GM23248 (cell line): ENCODE measurements at regions not wholly inside any gene's neighbourhood (a gene's known extent, or its start where the extent isn't known, plus 50 kb on each side); places are given as distances from the start of the nearest gene placed in this dataset.

Source experiments
- DNase-seq: peaks from one replicate; pipeline ENCODE4 v3.0.0-alpha.2; 2015
- H2AFZ ChIP-seq: fragments of 200-600 bp; sonication (generic); 2 replicates; pipeline ENCODE4 v1.6.1; 2016; ENCODE audit warnings: antibody characterized with exemption
- H3F3A ChIP-seq: fragments of 200-600 bp; sonication (generic); 2 replicates; pipeline ENCODE4 v1.6.1; 2016; ENCODE audit warnings: mild to moderate bottlenecking, antibody characterized with exemption, mixed run types; ENCODE audit not compliant: insufficient read depth
- H3K27ac ChIP-seq: fragments of 200-600 bp; sonication (generic); 2 replicates; pipeline ENCODE4 v1.5.1; 2016; ENCODE audit warnings: mild to moderate bottlenecking
- H3K27me3 ChIP-seq: fragments of 200-600 bp; sonication (generic); replicated peaks from 2 replicates; pipeline ENCODE4 v1.6.1; 2016; ENCODE audit warnings: mild to moderate bottlenecking; ENCODE audit not compliant: insufficient read depth
- H3K36me3 ChIP-seq: fragments of 200-600 bp; sonication (generic); 2 replicates; pipeline ENCODE4 v1.6.1; 2016; ENCODE audit warnings: low read depth, mild to moderate bottlenecking
- H3K4me1 ChIP-seq: fragments of 200-600 bp; sonication (generic); 2 replicates; pipeline ENCODE4 v1.6.1; 2016; ENCODE audit warnings: mild to moderate bottlenecking; ENCODE audit not compliant: insufficient read depth
- H3K4me2 ChIP-seq: fragments of 200-600 bp; sonication (generic); one replicate; pipeline ENCODE4 v1.6.1; 2016; ENCODE audit warnings: mild to moderate bottlenecking; ENCODE audit not compliant: unreplicated experiment
- H3K4me3 ChIP-seq: fragments of 200-600 bp; sonication (generic); 2 replicates; pipeline ENCODE4 v1.5.1; 2016; ENCODE audit warnings: mild to moderate bottlenecking
- H3K79me2 ChIP-seq: fragments of 200-600 bp; sonication (generic); 2 replicates; pipeline ENCODE4 v1.6.1; 2016; ENCODE audit warnings: mild to moderate bottlenecking; ENCODE audit not compliant: insufficient read depth
- H3K9ac ChIP-seq: fragments of 200-600 bp; sonication (generic); 2 replicates; pipeline ENCODE4 v1.6.1; 2016; ENCODE audit warnings: mild to moderate bottlenecking
- H3K9me2 ChIP-seq: fragments of 200-600 bp; sonication (generic); 2 replicates; pipeline ENCODE4 v1.6.1; 2016; ENCODE audit warnings: mixed run types, mild to moderate bottlenecking, moderate library complexity; ENCODE audit not compliant: insufficient read depth
- H3K9me3 ChIP-seq: fragments of 200-600 bp; sonication (generic); one replicate; pipeline ENCODE4 v1.6.1; 2017; ENCODE audit warnings: low read depth
- H4K20me1 ChIP-seq: fragments of 200-600 bp; sonication (generic); 2 replicates; pipeline ENCODE4 v1.6.0; 2016; ENCODE audit not compliant: insufficient read depth
- EZH2 ChIP-seq: fragments of 200-600 bp; sonication (generic); IDR thresholded peaks from 2 replicates; pipeline ENCODE4 v1.6.1; 2018; ENCODE audit warnings: antibody characterized with exemption, mild to moderate bottlenecking; ENCODE audit not compliant: insufficient read depth, poor library complexity, severe bottlenecking
- EZH2phosphoT487 ChIP-seq: fragments of 200-600 bp; sonication (generic); IDR thresholded peaks from 2 replicates; pipeline ENCODE4 v1.6.1; 2018; ENCODE audit warnings: antibody characterized with exemption, moderate library complexity, mild to moderate bottlenecking, low read depth; ENCODE audit not compliant: insufficient read depth
- WGBS, 2 experiments: methylation state at CpG; one replicate each; pipeline ENCODE4 v1.1.6; 2015 to 2017; ENCODE audit warnings: low lambda C conversion rate in 2 of 2, low coverage in 1 of 2; ENCODE audit errors: missing lambda C conversion rate in 2 of 2; 5-methylcytosine and 5-hydroxymethylcytosine counted together
- in situ Hi-C: fragments of 300-500 bp; cut with MboI; formaldehyde crosslinking; loops from 2 replicates; pipeline ENCODE4 v1.15.0; 2020

- DNase-seq, result no peak
- no peak overlapping the region for H3K27ac ChIP-seq
- no peak overlapping the region for H3K4me3 ChIP-seq
- H2AFZ ChIP-seq, result no peak overlapping the region
- H3K36me3 ChIP-seq, result no peaks in the 10 kb centered on the region
- TF ChIP-seq EZH2phosphoT487 (no peak), EZH2 (no peak)
- in situ Hi-C loops, result no loop called here
- no peaks in the 10 kb centered on the region for H3K79me2 ChIP-seq
- no peaks in the 10 kb centered on the region; the same call in 1 of the 2 replicates for H4K20me1 ChIP-seq
- no peaks in the 10 kb centered on the region for H3K27me3 ChIP-seq
- H3K9ac ChIP-seq, result no peak overlapping the region
- H3K9me3 ChIP-seq, result no peaks in the 10 kb centered on the region
- no peaks in the 10 kb centered on the region for H3K4me1 ChIP-seq
- no peaks in the 10 kb centered on the region for H3F3A ChIP-seq
- no peak overlapping the region for H3K4me2 ChIP-seq
- WGBS, 2 experiments, result 34 to 63% methylated on average over 1 of the region's 1 CpG
- H3K9me2 ChIP-seq, result no peaks in the 10 kb centered on the region
These were observed 1313.1 kb downstream of the CDH11 start for GRCh38 chr16:63808730-63809129.

GRCh38 chr16:63806794-63807506 lies 1314.9 kb downstream of the CDH11 start:
- no peak overlapping the region for H3K9ac ChIP-seq
- TF ChIP-seq EZH2 (no peak), EZH2phosphoT487 (no peak)
- no peak for DNase-seq
- H3K4me3 ChIP-seq, result no peak overlapping the region
- no peaks in the 10 kb centered on the region for H3K79me2 ChIP-seq
- WGBS, 2 experiments, result 25 to 31% methylated on average over 3 of the region's 3 CpGs
- H3K27ac ChIP-seq, result no peak overlapping the region
- no peaks in the 10 kb centered on the region for H3K4me1 ChIP-seq
- H3F3A ChIP-seq, result no peaks in the 10 kb centered on the region
- H2AFZ ChIP-seq, result no peak overlapping the region
- no peaks in the 10 kb centered on the region for H3K9me2 ChIP-seq
- no peaks in the 10 kb centered on the region for H3K27me3 ChIP-seq
- no peaks in the 10 kb centered on the region for H3K9me3 ChIP-seq
- in situ Hi-C loops, result no loop called here
- H3K36me3 ChIP-seq, result no peaks in the 10 kb centered on the region
- H4K20me1 ChIP-seq, result no peaks in the 10 kb centered on the region; the same call in 1 of the 2 replicates
- H3K4me2 ChIP-seq, result no peak overlapping the region

GRCh38 chr16:63804126-63804525 lies 1317.7 kb downstream of the CDH11 start:
- H3K4me1 ChIP-seq, result no peaks in the 10 kb centered on the region
- H3K4me3 ChIP-seq, result no peak overlapping the region
- H3K9me3 ChIP-seq, result no peaks in the 10 kb centered on the region
- no peak overlapping the region for H3K27ac ChIP-seq
- no peaks in the 10 kb centered on the region for H3K36me3 ChIP-seq
- no peaks in the 10 kb centered on the region for H3K9me2 ChIP-seq
- WGBS, 2 experiments, result 11 to 14% methylated on average over 2 of the region's 2 CpGs
- H3F3A ChIP-seq, result no peaks in the 10 kb centered on the region
- H2AFZ ChIP-seq, result no peak overlapping the region
- no peaks in the 10 kb centered on the region for H3K27me3 ChIP-seq
- no peaks in the 10 kb centered on the region; the same call in 1 of the 2 replicates for H4K20me1 ChIP-seq
- in situ Hi-C loops, result no loop called here
- TF ChIP-seq EZH2phosphoT487 (no peak), EZH2 (no peak)
- H3K79me2 ChIP-seq, result no peaks in the 10 kb centered on the region
- H3K9ac ChIP-seq, result no peak overlapping the region
- no peak overlapping the region for H3K4me2 ChIP-seq
- DNase-seq, result no peak

- no peak overlapping the region for H3K4me3 ChIP-seq
- H3K9ac ChIP-seq, result no peak overlapping the region
- H3K9me2 ChIP-seq, result no peaks in the 10 kb centered on the region
- H3K4me2 ChIP-seq, result no peak overlapping the region
- no peak overlapping the region for H2AFZ ChIP-seq
- no peak for DNase-seq
- H3K79me2 ChIP-seq, result no peaks in the 10 kb centered on the region
- H3F3A ChIP-seq, result no peaks in the 10 kb centered on the region
- in situ Hi-C loops, result no loop called here
- no peaks in the 10 kb centered on the region for H3K4me1 ChIP-seq
- no peaks in the 10 kb centered on the region for H3K9me3 ChIP-seq
- no peaks in the 10 kb centered on the region for H3K27me3 ChIP-seq
- no peak for TF ChIP-seq EZH2phosphoT487
- TF ChIP-seq EZH2, result no peak
- no peaks in the 10 kb centered on the region for H3K36me3 ChIP-seq
- H4K20me1 ChIP-seq, result no peaks in the 10 kb centered on the region
- H3K27ac ChIP-seq, result no peak overlapping the region
- WGBS, 2 experiments, result 38 to 48% methylated on average over 2 of the region's 2 CpGs
These were observed 1332.3 kb downstream of the CDH11 start for GRCh38 chr16:63789603-63790002.
